Suppressor macrophage treated with lipopolysaccharide for 4 hours (primary cell): ENCODE measurements at regions not wholly inside any gene's neighbourhood (a gene's known extent, or its start where the extent isn't known, plus 50 kb on each side); places are given as distances from the start of the nearest gene placed in this dataset.

Source experiments
- DNase-seq: peaks from one replicate; pipeline ENCODE4 v3.0.0-alpha.2; 2020

DNA sequence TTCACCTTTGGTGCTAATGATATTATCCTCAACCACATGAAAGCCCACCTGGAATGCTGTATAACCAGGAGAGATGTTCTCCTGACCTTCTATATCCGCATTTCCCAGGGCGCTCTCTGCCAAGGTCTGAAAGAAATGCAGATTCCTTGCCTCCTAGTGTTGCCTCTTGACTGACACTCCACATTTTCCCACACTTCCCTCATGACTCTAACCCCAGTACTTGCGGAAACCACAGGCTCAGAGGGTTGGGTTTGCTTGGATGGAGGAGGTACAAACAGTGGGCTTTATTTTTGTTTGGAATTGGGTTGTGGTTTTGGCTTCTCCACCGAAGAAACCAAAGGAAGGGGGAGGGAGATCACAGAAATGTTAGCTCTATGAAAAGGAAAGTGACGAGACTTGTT, 222.9 kb upstream of the CELF2 start:
- no peak for DNase-seq

DNA sequence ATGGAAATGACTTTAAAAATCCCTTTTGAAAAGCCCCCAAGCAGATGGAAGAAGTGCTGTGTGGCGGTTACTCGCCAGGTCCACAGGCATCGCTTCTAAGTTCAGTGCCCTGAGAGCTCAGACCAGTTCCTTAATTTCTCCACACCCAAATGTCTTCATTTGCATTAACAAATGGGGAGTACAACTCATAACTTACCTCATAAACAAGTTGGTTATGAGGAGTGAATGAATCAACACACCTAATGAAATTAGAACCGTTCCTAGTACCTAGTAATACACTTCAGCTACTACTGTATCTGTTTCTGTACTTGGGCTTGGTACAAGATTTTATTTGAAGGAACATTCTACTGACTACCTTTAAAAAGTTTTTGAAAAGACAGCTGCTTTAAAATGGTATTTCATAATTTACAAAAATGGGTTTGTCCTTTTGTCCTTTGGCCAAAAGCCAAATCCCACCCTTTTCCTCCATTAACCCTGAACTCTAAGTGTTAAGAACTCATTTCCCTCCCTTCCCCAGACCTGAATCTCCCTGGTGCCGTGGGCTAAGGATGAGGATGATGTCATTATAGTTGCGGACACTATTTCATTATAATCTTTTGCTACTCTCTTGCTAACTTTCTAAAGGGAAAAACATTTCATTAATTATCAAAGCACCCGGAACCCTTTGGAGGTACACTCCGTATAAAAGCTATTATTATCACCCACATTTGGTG, 221.5 kb upstream of the CELF2 start:
- no peak for DNase-seq

DNA sequence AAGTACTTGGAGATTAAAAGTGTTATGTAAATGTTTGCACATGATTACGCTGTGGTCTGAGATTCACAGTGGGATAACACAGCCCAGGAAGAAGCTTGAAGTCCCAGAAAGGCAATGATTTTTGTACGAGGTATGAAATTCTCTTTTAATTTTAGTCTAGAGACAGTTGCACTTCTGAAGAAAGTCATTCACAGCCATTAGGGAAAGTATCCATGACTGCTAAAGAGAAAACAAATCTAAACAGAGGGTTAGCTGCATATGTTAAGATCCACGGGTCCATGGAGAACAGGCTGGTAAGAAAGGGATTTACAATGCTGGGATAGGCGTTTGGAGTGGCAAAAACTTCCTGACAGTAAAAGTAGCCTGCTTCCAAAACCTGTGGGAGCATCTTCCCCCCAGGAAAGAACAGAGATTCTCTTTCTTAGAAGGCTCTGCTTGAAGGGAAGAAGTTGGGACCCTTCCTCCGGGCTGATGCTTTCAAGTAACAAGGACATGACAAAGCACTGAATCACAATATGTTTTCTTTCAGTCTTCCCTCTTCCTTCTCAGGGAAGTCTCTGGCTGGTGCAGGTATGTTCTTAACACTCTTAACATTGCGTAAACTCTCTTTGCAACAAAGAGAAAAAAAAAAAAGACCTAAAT, 220.8 kb upstream of the CELF2 start:
- DNase-seq = no peak

DNA sequence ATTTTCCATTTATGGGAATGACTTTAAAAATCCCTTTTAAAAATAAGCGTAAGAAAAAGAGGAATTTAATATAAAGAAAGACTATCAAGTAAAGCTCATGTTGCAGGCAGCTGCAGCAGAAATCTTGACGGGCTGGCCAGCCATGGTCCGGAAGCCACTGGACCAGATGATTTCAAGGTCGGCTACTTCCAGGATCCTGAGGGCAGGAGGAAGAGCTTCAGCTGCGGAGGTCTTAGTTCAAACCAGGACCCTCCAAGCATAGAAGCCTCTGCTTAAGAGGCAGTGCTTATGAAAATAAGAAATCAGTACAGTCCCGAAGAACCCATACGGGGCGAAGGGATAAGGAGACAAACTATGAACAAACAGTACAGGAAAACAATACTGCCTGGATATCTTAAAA, 220.2 kb upstream of the CELF2 start:
- no peak for DNase-seq

DNA sequence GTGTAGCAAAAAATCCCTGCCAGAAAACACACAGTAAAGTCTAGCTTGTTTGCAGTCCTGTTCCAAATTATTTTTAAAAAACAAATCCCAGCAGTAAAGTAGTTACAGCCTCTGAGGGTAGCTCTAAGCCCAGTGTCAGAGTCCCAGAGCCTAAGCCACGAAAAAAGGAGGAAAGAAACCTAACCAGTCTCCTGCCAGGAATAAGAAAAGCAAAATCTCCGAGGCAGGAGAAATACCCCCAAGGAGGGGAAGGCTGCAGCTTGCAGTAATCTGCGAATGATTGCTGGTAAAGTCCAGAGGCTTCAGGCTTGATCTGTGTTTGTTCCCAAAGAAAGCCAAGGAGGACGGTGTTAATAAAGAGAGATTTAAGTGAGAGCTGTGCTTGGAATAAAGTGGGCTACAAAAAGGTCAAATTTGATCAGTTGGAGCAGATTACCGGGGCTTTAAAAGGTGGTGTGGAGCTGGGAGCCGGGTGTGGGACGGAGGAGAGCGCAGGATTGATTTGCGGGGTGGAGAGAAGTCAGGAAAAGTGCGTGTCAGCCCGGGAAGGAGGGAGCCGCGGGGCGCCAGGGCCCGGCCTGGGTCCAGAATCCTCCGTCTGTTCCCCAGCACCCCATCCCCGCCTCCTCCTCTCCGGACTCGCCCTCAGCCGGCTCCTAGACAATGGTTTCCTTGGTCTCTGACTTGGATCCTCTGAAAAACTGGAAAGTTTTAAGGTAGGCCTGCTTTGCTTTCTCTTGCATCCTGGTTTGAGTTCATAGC, 219.4 kb upstream of the CELF2 start:
- no peak for DNase-seq

DNA sequence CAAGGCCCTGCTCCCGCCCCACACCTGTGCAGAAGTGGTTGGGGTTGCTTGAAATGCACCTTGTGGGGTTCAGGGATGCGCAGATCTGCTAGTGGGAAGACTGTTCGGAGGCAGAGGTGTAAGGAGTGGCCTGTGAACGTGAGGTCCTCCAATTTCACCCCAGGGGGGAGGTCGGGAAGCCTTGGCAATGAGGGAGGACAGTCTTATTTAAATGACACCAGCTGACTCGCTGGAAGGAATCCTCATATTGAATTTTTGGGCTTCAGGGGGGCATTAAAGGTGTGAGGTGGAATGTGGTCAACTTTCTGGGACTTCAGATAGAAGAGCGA, 218.8 kb upstream of the CELF2 start:
- DNase-seq = no peak

DNA sequence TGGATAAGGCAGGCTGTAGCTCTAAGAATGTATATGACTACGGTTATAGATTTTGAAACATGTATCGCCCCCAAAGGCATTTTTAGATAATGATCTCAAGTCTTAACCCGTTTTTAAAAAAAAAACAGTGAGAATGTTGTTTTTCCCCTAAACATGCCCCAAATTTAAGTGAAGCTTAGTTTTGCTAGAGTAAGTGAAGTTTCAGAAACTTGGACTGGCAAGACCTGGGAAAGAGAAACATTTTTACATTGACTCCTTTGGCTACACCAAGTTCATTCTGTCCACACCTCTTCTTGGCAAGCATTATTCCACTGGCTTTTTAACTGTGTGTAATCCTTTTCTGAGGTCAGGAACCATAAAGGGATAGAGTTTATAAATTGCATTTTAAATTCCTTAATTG, 216.7 kb upstream of the CELF2 start:
- no peak for DNase-seq

DNA sequence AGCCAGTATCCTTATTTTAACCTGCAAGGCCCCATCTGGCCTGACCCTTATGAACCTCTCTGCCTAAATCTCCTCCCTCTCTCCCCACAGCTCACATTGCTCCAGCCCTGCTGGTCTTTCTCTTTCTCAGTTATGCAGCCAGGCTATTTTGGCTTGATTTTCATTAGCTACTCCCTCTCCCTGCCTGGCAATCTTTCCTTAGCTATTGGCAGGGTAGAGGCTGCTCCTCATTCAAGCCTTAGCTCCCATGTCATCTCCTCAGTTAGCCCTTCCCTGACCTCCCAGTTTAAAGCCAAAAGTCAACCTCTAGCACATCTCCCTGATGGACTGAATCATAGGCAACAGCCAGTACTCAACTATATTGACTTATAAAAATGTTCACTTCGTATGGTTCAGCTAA, 214.4 kb upstream of the CELF2 start:
- DNase-seq = no peak

DNA sequence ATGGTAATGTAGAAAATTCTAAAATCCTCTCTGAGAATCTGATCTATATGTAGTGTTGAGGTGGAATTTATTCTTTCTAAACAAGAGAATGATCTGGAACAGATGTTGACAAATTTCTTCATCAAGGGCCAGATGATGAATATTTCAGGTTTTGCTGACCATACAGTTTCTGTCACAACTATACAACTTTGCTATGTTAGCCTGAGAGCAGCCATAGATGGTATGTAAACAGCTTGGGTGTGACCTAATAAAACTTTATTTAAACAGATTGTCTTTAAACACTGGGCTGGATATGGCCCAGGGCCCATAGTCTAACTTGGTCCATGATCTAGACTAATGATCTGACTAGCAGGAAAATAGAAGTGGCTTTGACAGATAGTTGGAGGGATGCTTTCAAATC, 213.6 kb upstream of the CELF2 start:
- DNase-seq = no peak

DNA sequence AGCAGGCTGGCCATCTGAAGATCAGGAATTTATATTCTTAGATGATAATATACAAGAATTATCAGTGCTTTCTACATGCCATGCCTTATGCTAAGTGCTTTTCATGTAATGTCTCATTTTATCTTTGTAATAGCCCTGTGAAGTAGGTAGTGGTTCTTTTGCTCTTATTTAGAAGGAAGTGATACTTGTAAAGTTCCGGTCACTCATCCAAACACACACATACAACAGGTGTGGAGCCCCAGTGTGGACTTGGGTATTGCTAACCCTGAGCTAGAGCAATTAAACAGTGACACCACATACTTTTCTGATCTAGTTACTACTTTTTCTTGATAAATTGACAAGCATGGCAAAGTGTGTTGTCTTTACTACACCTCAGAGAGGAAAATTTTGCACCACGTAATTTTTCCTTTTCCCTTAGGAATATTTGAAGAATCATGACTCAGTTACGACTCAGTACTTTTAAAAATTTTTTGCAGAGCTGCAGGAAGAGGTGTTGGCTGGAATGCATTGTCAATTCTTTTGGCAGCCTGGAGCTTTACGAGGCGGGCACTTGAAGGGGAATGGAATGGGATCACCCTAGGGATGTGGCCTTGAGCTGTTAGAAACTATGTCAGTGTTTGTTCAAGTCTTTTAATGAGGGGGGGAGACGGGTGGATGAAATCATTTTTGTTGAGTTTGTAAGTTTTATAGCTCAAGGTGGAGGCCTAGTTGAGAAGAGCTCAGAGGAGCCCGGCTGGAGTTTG, 212.5 kb upstream of the CELF2 start:
- no peak for DNase-seq

DNA sequence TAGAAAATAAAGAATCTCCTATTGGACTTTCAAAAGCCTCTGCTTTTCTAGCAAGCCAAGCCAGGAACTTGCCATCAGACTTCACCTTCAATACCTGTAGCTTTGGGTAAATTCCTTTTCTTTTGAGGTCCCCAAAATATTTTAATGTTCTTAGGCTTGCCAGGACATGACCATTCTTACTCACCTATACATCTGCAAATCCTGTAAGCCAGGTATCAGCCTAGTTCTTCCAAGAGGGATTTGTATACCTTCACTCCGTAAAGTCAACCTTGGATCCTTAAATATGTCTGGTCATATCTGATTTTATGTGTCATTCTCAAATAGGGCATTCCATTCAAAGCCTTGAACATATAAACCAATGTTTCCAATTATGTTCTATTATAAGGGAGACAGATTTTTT, 210.6 kb upstream of the CELF2 start:
- no peak for DNase-seq

DNA sequence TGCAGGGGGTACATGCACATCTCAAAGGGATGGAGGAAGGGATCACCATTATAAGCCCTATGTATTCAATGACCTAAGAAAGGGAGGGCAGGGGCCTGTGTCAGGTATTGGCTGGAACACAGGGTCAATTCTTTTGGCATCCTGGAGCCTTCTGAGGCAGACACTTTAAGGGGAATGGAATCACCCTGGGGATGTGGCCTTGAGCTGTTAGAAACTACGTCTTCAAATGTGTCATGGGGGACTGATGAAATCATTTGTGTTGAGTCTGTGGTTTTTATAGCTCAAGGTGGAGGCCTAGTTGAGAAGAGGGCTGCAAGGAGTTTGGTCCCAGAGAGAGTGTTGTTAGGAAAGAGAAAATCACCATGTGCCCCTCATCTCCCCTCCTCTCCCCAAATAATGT, 206.1 kb upstream of the CELF2 start:
- DNase-seq = no peak

DNA sequence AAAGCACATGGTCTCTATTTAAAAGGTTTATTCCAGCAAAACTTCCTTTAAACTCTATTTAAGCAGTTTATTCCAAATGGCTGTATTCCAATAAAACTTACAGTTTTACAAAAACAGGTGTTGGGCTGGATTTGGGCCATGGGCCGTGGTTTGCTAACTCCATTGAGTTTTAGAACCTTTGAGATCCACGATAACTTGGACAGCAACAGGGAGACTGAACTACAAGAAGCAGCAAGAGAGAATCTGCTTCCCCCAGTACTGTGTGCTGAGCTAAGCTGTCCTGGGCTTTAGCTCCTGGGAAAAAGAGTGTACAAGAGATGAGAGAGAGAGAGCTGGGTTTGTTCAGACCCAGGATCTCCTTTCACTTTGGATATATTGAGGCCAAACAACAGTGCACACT, 204.0 kb upstream of the CELF2 start:
- no peak for DNase-seq

DNA sequence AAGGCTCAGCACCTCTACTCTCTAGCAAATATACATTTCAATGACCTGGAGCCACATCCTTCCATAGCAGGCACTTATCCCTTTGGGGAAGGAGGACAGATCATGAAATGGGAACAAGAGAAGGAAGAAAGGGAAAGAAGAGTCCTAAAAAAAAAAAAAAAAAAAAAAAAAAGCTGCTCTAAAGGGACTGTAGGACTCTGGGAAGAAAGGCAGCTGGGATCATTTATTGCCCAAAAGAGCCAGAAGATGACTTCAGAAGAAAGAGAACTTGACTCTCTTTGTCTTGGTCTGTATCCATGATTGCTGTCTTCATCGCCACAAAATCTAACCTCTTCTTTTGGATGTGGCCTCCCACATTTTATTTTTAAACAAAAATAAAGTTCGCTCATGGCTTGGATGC, 203.6 kb upstream of the CELF2 start:
- no peak for DNase-seq

DNA sequence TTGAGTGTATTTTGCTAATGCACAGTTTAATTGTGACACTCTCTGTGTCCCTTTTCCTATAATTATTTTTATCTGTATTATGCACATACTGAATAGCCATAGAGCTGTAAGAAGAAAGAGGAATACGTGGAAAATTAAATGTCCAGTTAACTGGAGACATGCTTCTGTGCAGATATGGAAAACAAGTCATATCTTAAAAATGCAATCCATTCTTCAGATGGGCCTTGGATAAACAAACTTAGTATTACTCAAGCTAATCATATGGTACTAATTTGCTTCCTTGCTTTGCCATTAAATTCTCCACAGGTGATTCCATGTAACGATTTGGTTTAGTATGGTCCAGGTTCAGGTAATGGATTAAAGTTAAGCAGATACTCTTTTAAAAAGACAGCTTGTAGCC, 201.2 kb upstream of the CELF2 start:
- no peak for DNase-seq

DNA sequence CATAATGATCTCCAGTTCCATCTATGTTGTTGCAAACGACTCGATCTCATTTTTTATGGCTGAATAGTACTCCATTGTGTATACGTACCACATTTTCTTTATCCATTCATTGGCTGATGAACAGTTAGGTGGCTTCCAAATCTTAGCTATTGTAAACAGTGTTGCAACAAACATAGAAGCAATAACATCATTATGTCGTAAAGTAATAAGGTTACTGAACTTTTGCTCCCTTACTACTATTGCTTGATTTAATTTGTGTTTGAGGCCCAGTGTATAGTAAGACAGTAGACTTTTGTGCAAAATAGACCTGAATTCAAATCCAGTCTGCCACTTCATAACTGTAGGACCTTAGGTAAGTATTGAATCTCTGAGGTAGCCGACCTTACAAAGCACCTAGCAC, 200.1 kb upstream of the CELF2 start:
- no peak for DNase-seq

DNA sequence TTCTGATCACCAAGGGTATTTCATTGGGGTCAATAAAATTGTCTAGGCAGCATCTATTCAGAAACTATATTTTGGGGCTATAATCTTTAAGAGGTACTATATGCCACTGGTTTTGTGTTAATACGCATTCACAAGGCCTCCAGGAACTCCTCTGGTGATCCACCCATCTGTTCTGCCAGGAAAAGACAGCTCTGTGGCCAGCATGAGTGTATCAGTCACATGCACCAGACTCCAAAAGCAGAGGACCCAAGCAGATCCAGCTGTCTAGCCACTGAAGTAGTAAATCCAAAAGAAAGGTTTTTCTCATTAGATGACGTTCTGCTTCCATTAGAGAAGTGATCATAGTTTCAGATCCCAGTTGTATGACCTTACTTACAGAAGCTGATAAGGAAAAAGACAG, 199.6 kb upstream of the CELF2 start:
- DNase-seq = no peak

DNA sequence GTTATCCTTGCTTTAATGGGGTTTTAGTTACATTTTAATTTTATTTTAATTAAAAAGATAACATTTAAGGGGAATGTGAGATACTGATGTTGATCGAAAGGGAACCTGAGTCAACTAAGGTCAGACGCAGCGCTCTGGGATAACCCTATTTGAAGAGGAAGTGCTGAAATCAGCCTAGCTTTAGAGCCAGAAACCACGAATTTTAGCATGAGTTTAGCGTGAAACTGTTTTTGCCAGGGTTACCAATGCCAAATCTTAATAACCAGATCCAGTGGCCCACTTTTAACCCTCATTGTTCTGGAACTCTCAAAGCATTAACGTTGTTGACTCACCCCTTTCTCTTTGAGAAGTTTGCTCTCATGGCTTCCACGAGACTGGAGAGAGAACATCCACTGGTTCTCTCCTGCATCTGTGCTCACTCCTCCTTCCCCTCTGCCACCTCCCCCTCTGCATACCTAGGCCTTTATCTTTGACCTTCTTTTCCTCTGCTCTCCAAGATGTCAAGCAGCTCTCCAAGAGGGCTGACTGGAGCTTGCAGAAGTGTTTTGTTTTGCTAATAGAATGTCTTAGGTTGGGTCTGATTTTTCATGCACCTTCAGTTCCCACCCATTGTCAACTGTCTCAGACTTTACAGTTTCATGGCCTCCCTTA, 198.3 kb upstream of the CELF2 start:
- no peak for DNase-seq

DNA sequence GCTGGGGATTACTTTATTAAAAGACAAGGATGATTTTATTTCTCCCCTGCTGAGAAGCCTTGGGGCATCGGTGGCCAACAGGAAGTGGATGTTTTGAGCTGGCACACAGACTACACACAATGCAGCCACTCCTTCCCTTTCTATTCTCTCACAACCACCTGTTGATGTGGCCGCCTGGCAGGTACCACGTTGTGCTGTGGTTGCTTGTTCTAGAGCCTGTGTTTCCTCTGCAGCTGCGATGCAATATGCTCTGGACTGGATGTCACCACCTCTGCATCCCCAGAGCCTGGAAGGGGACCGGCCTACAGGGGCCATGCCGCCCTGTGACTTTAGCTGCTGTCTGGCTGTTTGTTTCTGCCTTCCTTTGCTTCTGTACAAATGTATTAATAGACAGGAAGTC, 195.7 kb upstream of the CELF2 start:
- no peak for DNase-seq

DNA sequence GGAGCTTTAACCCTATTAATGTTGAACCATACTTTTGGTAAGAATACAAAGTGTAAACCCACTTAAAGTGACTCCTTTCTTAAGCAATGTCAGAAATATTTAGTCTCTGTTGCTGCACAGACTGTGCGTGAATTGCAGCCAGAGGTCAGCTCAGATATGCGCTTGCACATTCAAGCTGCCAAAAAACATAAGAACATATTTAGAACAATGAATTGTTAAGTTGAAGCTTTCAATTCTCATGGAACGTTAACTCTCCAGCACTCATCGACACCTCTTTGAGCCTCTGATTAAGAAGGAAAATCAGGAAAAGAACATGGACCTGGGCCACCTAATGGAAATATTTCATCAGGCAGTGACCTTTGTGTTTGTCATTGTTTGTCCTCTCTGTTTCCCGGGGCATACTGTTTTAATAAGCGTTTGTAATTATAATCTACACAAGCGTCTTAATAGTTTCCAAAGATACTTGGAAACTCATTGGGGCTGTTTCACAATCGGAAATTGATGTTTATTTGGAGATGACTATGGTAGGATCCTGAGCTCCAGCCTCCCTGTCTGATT, 193.0 kb upstream of the CELF2 start:
- DNase-seq = no peak

DNA sequence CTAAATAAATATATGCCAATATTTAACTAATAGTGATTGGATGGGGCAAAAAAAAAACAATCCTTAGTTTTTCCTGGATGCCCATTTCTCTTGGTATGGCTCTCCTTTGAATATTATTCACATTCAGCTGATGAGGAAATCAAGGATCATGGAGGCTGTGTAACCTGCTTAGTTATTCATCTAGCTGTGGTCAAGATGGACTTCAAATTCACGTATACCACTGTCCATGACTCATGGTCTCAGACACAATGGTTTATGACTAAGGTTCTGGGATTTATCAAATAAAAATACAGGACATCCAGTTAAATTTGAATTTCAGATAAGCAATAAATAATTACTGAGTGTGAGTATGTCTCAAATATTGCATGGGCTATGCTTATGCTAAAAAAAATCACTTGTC, 191.5 kb upstream of the CELF2 start:
- no peak for DNase-seq

DNA sequence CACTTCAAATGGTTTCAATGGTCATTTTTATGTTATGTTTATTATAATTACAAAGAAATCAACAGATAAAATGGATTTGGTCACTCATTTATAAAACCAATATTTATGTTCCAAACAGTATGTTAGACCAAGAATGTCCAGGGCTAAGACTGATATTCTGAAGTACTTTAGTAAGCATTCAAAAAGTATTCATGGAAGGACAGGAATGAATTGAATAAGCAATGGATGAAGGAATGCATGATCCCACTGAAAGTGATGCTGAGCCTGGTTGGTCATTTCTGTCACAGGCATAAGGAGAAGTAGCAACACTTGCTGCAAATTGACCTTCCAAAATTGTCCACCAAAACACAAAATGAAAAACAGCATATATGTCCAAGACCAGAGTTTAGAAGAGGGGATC, 189.0 kb upstream of the CELF2 start:
- no peak for DNase-seq

DNA sequence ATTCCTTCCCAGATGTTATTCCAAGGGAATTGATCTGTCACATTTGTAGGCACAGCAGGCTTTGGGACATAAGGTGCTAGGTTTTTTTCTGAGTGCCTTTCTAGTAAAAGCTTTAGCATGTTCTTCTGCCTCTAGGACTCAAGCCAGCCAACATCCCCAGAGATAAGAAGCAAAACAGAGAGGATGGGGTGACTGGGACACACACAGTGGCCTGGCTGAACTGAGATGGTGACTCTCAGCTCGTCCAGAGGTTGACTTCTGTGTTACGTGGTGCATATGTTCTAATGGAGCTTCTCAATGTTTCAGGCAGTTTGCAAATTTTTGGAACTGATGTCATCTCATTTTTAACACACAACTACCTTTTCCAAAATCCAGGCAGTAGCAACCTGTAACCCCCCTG, 188.1 kb upstream of the CELF2 start:
- DNase-seq = no peak
